Right ventricle myocardium inferior (tissue), 1 donor: ENCODE measurements at regions not wholly inside any gene's neighbourhood (a gene's known extent, or its start where the extent isn't known, plus 50 kb on each side); places are given as distances from the start of the nearest gene placed in this dataset.
"Not testable (repeated sequence)": the region's sequence is repeated elsewhere in the genome, so short reads cannot be mapped to it uniquely, and the experiment has no call there.

Experiments used
- ATAC-seq: fragments of 200-7000 bp; cut with Tn5 transposase; one replicate; pipeline ENCODE4 v1.9.1; 2020; ENCODE audit warnings: mild to moderate bottlenecking, moderate library complexity
- DNase-seq: peaks from one replicate; pipeline ENCODE4 v3.0.0; 2021; ENCODE audit errors: missing footprints
- intact Hi-C: fragments of 100-400 bp; cut with DNase I; formaldehyde crosslinking; loops from one replicate; pipeline ENCODE4 v1.11.0; 2022
- donor health status: DM: no; HTN: yes; CAD: no; lungs with severe emphysema.

DNA sequence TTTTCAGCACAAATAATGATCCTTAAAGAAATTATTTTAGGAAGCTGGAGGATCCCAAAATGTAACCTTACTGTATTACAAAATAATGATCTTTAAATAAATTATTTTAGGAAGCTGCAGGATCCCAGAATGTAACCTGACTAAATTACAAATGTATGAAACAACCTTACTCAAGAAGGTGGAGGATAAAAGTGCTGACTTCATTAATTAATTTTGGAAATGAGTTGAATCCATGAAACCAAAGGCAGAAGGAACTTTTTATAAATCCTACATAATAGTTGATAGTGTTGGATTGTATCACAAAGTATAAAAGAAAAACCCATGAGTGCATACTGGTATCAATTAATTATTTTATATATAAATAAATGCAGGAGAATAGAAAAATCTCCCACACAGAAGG is 859.9 kb downstream of the KCNJ2 start:
- no peak for ATAC-seq
- intact Hi-C loops = no loop called here
- DNase-seq = no peak

DNA sequence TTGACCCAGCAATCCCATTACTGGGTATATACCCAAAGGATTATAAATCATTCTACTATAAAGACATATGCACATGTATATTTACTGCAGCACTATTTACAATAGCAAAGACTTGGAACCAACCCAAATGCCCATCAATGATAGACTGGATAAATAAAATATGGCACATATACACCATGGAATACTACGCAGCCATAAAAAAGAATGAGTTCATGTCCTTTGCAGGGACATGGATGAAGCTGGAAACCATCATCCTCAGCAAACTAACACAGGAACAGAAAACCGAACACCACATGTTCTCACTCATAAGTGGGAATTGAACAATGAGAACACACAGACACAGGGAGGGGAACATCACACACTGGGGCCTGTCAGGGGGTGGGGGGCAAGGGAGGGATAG is 862.0 kb downstream of the KCNJ2 start:
- not testable (repeated sequence) for DNase-seq, ATAC-seq
- intact Hi-C loops = loop anchor here (10.0 kb wide), 1 partner anchor 64 kb away; no protein-coding TSS in a partner anchor

GRCh38 chr17:71032746-71033273 is 863.5 kb downstream of the KCNJ2 start:
- ATAC-seq (no peak), DNase-seq (no peak)
- intact Hi-C loops = loop anchor here (10.0 kb wide), 1 partner anchor 62 kb away; no protein-coding TSS in a partner anchor

DNA sequence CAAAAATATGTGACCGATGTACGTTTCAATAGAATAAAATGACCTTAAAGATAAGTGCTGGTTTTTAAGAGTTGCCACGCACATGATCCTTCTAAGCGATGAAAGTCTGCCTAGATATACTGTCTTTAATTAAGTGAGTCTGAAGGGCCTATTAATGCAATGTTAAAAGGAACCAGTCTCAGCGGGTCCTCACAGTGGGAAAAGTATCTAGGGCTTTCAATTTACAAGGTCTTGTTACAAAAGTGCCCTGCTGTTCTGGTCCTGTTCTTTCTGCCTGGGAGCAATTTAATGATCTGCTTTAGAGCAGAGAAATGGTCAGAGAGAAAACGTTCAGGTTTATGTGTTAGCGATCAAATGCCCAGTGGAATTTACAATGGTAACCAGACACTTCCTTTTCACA is 864.0 kb downstream of the KCNJ2 start:
- intact Hi-C loops = loop anchor here (10.0 kb wide), 1 partner anchor 61 kb away; no protein-coding TSS in a partner anchor
- no peak for ATAC-seq
- DNase-seq = no peak

GRCh38 chr17:71035226-71035625 is 865.9 kb downstream of the KCNJ2 start:
- ATAC-seq (no peak), DNase-seq (no peak)
- intact Hi-C loops = loop anchor here (10.0 kb wide), 1 partner anchor 60 kb away; no protein-coding TSS in a partner anchor

GRCh38 chr17:71037386-71037785 is 868.1 kb downstream of the KCNJ2 start:
- intact Hi-C loops = loop anchor here (10.0 kb wide), 1 partner anchor 57 kb away; no protein-coding TSS in a partner anchor
- DNase-seq (no peak), ATAC-seq (no peak)

DNA sequence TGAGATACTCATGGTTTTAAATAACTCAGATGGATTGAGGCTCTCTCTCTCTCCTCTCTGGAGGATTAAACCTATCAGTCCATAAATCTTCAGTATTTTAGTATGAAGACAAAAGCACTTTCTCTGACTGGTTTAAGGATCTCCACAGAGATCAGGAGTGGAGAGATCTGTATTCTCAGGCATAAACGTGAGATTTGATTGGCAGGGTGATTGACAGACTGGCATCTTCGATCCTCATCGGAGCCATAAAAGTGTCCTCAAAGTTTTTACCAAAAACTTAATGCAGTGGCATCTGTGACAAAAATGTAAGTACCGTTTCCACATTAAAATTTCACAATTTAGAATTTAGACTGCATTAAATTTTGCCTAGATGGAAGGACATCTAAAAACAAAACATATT is 870.1 kb downstream of the KCNJ2 start:
- DNase-seq (no peak), ATAC-seq (no peak)
- intact Hi-C loops = loop anchor here (10.0 kb wide), 1 partner anchor 55 kb away; no protein-coding TSS in a partner anchor

- no peak for DNase-seq
- no peak for ATAC-seq
- intact Hi-C loops = no loop called here
Observed at GRCh38 chr17:71052971-71053370, 883.6 kb downstream of the KCNJ2 start.

GRCh38 chr17:71055128-71055527 is 885.8 kb downstream of the KCNJ2 start:
- no peak for DNase-seq
- no peak for ATAC-seq
- intact Hi-C loops = no loop called here

GRCh38 chr17:71057448-71057847 is 888.1 kb downstream of the KCNJ2 start:
- DNase-seq = no peak
- no peak for ATAC-seq
- intact Hi-C loops = no loop called here

DNA sequence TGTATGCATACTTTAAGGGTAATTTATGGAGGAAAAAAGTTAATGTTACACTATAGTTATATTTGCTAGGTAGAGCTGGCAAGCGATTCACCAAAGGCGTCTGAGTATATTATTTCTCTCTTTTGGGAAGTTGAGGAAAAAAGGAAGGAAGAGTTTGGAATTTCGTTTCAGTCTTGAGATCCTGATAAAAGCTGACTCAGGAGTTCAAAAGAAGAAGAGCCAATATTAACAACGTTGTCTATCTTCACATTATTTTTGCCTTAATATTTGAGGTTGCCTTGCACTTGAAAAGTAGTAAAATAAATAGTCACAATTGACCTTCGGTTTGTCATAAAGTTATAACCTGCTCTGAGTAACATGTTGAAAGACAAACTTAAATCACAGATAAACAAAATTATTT is 888.6 kb downstream of the KCNJ2 start:
- no peak for DNase-seq
- ATAC-seq = no peak
- intact Hi-C loops = no loop called here

GRCh38 chr17:71063127-71063526 is 893.8 kb downstream of the KCNJ2 start:
- ATAC-seq (no peak), DNase-seq (no peak)
- intact Hi-C loops = no loop called here

GRCh38 chr17:71063559-71063958 is 894.2 kb downstream of the KCNJ2 start:
- DNase-seq = no peak
- intact Hi-C loops = no loop called here
- no peak for ATAC-seq

- no peak for DNase-seq
- intact Hi-C loops = no loop called here
- ATAC-seq = no peak
Observed at GRCh38 chr17:71067669-71068407, 898.5 kb downstream of the KCNJ2 start.

GRCh38 chr17:71068408-71068750 is 899.0 kb downstream of the KCNJ2 start:
- intact Hi-C loops = no loop called here
- DNase-seq (no peak), ATAC-seq (no peak)

DNA sequence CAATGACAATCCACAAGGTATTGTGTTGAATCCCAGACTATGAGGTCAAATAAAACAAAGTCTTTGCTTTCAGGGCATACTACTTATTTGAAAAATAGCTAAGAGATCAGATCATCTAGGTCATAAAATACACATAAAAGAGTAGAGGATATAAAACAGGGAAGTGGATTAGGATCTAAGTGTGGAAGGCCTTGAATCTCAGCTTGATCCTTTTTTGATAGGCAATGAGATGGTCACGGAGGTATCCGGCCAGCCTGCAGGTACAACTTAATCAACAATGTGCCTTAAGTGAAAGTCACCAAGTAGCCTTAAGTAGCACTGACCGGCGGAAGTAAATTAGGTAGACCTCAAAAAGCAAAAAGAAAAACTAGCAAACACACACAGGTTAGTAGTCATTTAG is 901.7 kb downstream of the KCNJ2 start:
- DNase-seq = no peak
- intact Hi-C loops = no loop called here
- no peak for ATAC-seq

GRCh38 chr17:71071837-71072236 is 902.5 kb downstream of the KCNJ2 start:
- intact Hi-C loops = no loop called here
- no peak for DNase-seq
- no peak for ATAC-seq

- DNase-seq = no peak
- intact Hi-C loops = no loop called here
- no peak for ATAC-seq
Observed at GRCh38 chr17:71080937-71081336, 911.6 kb downstream of the KCNJ2 start.

- DNase-seq (no peak), ATAC-seq (no peak)
- intact Hi-C loops = no loop called here
Observed at GRCh38 chr17:71081666-71082065, 912.3 kb downstream of the KCNJ2 start.

DNA sequence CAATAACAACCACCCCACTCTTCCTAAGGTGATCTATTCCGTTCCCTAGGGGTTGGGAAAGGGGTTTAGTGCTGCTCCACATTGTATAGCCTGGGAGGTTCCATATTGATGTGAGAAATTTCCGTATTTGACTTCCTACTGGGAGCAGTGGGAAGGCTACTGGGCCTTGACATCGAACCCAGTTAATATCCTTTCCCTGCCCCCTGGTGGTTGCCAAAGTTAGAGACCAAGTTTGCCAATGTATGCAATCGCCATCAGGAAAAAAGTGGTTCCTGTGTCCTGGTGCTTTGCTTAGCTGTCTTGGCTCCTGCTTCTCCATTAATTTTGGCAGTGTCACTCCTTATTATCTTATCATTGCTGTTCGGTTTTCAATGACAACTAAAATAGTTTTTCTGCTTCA is 914.9 kb downstream of the KCNJ2 start:
- intact Hi-C loops = no loop called here
- DNase-seq (no peak), ATAC-seq (no peak)

DNA sequence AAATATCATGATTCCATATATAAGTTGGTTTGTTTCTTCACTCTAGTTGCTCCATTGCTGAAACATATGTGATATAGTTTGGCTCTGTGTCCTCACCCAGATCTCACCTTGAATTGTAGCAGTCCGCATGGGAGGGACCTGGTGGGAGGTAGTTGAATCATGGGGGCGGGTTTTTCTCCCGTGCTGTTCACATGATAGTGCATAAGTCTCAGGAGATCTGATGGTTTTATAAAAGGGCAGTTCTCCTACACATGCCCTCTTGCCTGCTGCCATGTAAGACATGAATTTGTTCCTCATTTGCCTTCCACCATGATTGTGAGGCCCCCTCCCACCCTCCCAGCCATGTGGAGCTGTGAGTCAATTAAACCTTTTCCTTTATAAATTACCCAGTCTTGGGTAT is 915.5 kb downstream of the KCNJ2 start:
- ATAC-seq (no peak), DNase-seq (no peak)
- intact Hi-C loops = no loop called here
